Neutrophil (primary cell): ENCODE measurements at regions not wholly inside any gene's neighbourhood (a gene's known extent, or its start where the extent isn't known, plus 50 kb on each side); places are given as distances from the start of the nearest gene placed in this dataset.

Experiments
- H3K27ac ChIP-seq: fragments of 200-600 bp; sonication (generic); 2 replicates; pipeline ENCODE4 v1.5.1; 2016; ENCODE audit warnings: mild to moderate bottlenecking, moderate library complexity
- H3K27me3 ChIP-seq: fragments of 200-600 bp; sonication (generic); 2 replicates; pipeline ENCODE4 v1.6.0; 2016; ENCODE audit warnings: mild to moderate bottlenecking
- H3K36me3 ChIP-seq: fragments of 200-600 bp; sonication (generic); 2 replicates; pipeline ENCODE4 v1.5.1; 2017
- H3K4me1 ChIP-seq, 2 experiments: fragments of 200-600 bp in 1 of 2; sonication (generic) in 1 of 2; 1 replicate in 1 of 2; 2 replicates in 1 of 2; pipeline versions ENCODE4 v1.5.1 to v1.6.1; 2013 to 2016; ENCODE audit warnings: low read depth in 1 of 2, low read length in 1 of 2, mild to moderate bottlenecking in 1 of 2, moderate library complexity in 1 of 2; ENCODE audit not compliant: control insufficient read depth in 1 of 2, insufficient read depth in 1 of 2
- H3K4me3 ChIP-seq, 2 experiments: fragments of 200-600 bp in 1 of 2; sonication (generic) in 1 of 2; 1 replicate in 1 of 2; 2 replicates in 1 of 2; pipeline ENCODE4 v1.5.1; 2013 to 2016; ENCODE audit warnings: low read depth in 1 of 2, low read length in 1 of 2, mild to moderate bottlenecking in 1 of 2, moderate library complexity in 1 of 2
- H3K9me3 ChIP-seq: fragments of 200-600 bp; sonication (generic); 2 replicates; pipeline ENCODE4 v1.5.1; 2016
- TF ChIP-seq, protein P1 (sequence below): fragments of 200-600 bp; sonication (generic); IDR thresholded peaks from 2 replicates; pipeline ENCODE4 v1.5.1; 2016; ENCODE audit warnings: antibody characterized with exemption

DNA sequence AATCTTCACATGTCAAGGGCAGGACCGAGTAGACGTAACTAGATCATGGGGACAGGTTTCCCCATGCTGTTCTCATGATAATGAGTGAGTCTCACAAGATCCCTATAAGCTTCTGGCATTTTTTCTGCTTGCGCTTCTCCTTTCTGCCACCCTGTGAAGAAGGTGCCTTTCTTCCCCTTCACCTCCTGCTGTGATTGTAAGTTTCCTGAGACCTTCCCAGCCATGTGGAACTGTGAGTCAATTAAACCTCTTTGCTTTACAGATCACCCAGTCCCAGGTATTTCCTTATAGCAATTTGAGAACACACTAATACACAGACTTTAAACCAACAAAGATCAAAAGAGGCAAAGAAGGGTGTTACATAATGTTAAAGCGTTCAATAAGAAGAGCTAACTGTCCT is 156.6 kb upstream of the UBE2E2 start:
- Histone ChIP-seq H3K4me3 (no peak overlapping the region), H3K36me3 (no peaks in the 10 kb centered on the region), H3K27me3 (no peaks in the 10 kb centered on the region), H3K4me1 (no peaks in the 10 kb centered on the region), H3K27ac (no peak overlapping the region), H3K9me3 (no peaks in the 10 kb centered on the region)
- TF ChIP-seq, protein P1, sequence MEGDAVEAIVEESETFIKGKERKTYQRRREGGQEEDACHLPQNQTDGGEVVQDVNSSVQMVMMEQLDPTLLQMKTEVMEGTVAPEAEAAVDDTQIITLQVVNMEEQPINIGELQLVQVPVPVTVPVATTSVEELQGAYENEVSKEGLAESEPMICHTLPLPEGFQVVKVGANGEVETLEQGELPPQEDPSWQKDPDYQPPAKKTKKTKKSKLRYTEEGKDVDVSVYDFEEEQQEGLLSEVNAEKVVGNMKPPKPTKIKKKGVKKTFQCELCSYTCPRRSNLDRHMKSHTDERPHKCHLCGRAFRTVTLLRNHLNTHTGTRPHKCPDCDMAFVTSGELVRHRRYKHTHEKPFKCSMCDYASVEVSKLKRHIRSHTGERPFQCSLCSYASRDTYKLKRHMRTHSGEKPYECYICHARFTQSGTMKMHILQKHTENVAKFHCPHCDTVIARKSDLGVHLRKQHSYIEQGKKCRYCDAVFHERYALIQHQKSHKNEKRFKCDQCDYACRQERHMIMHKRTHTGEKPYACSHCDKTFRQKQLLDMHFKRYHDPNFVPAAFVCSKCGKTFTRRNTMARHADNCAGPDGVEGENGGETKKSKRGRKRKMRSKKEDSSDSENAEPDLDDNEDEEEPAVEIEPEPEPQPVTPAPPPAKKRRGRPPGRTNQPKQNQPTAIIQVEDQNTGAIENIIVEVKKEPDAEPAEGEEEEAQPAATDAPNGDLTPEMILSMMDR = no peak

DNA sequence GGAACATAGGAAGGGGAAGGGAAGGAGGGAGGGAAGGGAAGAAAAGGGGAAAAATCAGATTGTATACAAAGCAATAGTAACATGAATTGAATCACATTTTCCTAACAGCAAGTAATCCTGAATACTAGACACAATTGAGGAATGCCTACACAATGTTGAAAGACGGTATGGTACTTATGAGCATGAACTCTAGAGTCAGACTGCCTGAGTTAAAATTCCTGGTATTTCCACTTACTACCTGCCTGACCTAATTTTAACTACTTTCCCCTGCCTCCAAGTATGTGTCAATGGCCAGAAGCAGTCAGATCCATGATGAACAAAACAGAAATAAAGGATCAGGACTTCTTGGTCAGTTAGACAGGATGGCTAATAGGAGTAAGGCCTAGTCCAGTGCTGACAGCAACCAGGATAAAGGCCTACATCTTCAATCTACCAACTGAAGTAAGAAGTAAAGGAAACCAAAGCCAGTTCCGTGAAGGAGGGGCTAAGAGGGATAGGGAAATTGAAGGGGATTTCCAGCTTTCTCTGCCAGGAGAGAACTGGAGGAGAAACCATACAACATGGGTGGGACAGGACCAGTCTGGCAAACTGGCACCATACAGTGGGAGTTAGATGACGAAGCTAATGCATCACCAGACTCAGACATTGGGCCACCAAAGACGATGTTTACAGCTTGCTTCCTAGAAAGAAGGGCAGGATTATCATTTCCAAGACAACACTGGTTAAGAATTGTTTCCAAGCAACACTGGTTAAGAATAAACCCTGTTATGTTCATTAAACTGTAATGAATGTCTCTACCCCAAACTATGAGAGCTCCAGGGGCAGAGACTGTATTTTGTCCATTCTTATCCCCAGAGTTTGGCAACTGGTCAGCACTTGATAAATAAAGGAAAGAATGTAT is 151.6 kb upstream of the UBE2E2 start:
- no peaks in the 10 kb centered on the region for H3K4me1 ChIP-seq
- TF ChIP-seq, protein P1 = no peak
- no peaks in the 10 kb centered on the region for H3K36me3 ChIP-seq
- H3K9me3 ChIP-seq = no peaks in the 10 kb centered on the region
- H3K4me3 ChIP-seq = no peak overlapping the region
- H3K27ac ChIP-seq = no peak overlapping the region
- no peaks in the 10 kb centered on the region for H3K27me3 ChIP-seq

DNA sequence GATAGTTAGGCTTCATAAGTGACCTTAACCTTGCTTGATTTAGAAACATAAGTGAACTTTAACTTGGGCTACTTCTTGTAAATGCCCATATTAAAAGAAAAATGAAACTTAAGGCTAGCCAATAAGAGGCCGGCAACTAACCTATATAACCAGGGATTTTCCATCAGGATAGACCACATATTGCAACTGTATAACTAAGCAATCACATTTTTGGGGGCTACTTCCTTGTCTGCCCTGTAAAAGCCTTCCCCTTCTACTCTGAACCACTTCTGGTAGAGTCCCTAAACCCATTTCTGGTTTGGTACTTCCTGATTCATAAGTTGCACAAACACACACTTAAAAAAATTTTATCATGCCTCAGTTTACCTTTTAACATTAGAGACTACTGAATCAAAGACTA is 150.9 kb upstream of the UBE2E2 start:
- Histone ChIP-seq H3K4me1 (no peaks in the 10 kb centered on the region), H3K9me3 (no peaks in the 10 kb centered on the region), H3K27ac (no peak overlapping the region), H3K27me3 (no peaks in the 10 kb centered on the region), H3K4me3 (no peak overlapping the region), H3K36me3 (no peaks in the 10 kb centered on the region)
- TF ChIP-seq, protein P1 = no peak

DNA sequence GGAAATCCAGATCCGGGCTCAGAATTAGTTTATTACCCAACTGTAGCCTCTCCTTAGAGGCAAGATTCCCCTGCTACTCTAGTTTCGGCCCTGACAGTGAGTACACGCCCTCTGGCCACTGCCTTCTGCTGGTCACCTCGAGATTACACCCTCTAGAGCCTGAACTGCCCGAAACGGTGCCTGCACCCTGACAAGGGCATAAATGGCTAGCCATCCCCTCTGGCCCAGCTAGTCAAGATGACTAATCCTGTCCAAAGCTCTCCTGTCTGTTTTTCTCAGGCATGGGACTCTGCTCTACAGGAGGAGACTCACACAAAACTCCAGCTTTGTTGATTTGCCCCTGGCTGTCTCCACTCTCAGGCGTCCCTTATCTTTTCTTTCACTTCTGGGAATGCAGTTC is 150.5 kb upstream of the UBE2E2 start:
- Histone ChIP-seq H3K9me3 (no peaks in the 10 kb centered on the region), H3K36me3 (no peaks in the 10 kb centered on the region), H3K27ac (no peak overlapping the region), H3K4me1 (no peaks in the 10 kb centered on the region), H3K4me3 (no peak overlapping the region), H3K27me3 (no peaks in the 10 kb centered on the region)
- TF ChIP-seq, protein P1 = no peak

- Histone ChIP-seq H3K27ac (no peak overlapping the region), H3K27me3 (no peaks in the 10 kb centered on the region), H3K4me1 (no peaks in the 10 kb centered on the region), H3K9me3 (no peaks in the 10 kb centered on the region), H3K4me3 (no peak overlapping the region), H3K36me3 (no peaks in the 10 kb centered on the region)
- TF ChIP-seq, protein P1 = no peak
Measured at GRCh38 chr3:23055733-23056376, 147.3 kb upstream of the UBE2E2 start.
